GM23248 (cell line): ENCODE measurements at regions not wholly inside any gene's neighbourhood (a gene's known extent, or its start where the extent isn't known, plus 50 kb on each side); places are given as distances from the start of the nearest gene placed in this dataset.

Source experiments
- EZH2 ChIP-seq: fragments of 200-600 bp; sonication (generic); IDR thresholded peaks from 2 replicates; pipeline ENCODE4 v1.6.1; 2018; ENCODE audit warnings: antibody characterized with exemption, mild to moderate bottlenecking; ENCODE audit not compliant: insufficient read depth, poor library complexity, severe bottlenecking
- EZH2phosphoT487 ChIP-seq: fragments of 200-600 bp; sonication (generic); IDR thresholded peaks from 2 replicates; pipeline ENCODE4 v1.6.1; 2018; ENCODE audit warnings: antibody characterized with exemption, moderate library complexity, mild to moderate bottlenecking, low read depth; ENCODE audit not compliant: insufficient read depth

DNA sequence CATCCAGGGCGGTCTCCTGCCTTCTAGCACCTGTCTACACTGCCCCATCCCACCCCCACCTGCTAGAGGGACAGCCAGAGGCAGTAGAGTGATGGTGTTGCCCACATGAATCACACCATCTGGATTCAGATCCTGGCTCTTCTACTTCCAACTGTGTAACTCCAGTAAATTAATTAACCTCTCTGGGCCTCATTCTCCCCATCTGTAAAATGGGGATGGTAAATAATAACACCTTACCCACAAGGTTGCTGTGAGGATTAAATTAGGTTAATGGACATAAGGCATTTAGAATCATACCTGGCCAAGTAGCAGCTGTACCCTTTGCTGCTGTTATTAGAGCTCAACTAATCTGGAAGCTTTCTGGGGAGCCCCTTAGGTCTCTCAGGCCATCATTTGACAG lies 149.6 kb upstream of the BCOR start:
- TF ChIP-seq EZH2 (no peak), EZH2phosphoT487 (no peak)
